Germinal center (tissue), 1 donor: ENCODE measurements at regions not wholly inside any gene's neighbourhood (a gene's known extent, or its start where the extent isn't known, plus 50 kb on each side); places are given as distances from the start of the nearest gene placed in this dataset.

Experiments
- DNase-seq: peaks from one replicate; pipeline ENCODE4 v3.0.0; 2012; ENCODE audit warnings: mixed read lengths, low spot score

GRCh38 chr6:18674346-18674745 lies 287.2 kb downstream of the RNF144B start:
- no peak for DNase-seq

GRCh38 chr6:18675881-18676280 lies 288.7 kb downstream of the RNF144B start:
- no peak for DNase-seq

GRCh38 chr6:18676548-18676947 lies 289.4 kb downstream of the RNF144B start:
- no peak for DNase-seq

- no peak for DNase-seq
Observed at GRCh38 chr6:18680842-18681241, 293.7 kb downstream of the RNF144B start.

- no peak for DNase-seq
Observed at GRCh38 chr6:18681832-18682503, 294.8 kb downstream of the RNF144B start.

- no peak for DNase-seq
Observed at GRCh38 chr6:18684343-18684742, 297.2 kb downstream of the RNF144B start.

- no peak for DNase-seq
Observed at GRCh38 chr6:18692929-18693685, 306.0 kb downstream of the RNF144B start.

GRCh38 chr6:18693881-18694280 lies 306.7 kb downstream of the RNF144B start:
- no peak for DNase-seq

GRCh38 chr6:18703546-18703945 lies 316.4 kb downstream of the RNF144B start:
- no peak for DNase-seq

- DNase-seq, result no peak
Observed at GRCh38 chr6:18707714-18708439, 320.7 kb downstream of the RNF144B start.

GRCh38 chr6:18712595-18712994 lies 325.4 kb downstream of the RNF144B start:
- DNase-seq, result no peak

GRCh38 chr6:18720075-18720474 lies 332.9 kb downstream of the RNF144B start:
- no peak for DNase-seq

GRCh38 chr6:18724056-18724455 lies 336.9 kb downstream of the RNF144B start:
- no peak for DNase-seq

- DNase-seq, result no peak
Observed at GRCh38 chr6:18725449-18725848, 338.3 kb downstream of the RNF144B start.

- no peak for DNase-seq
Observed at GRCh38 chr6:18733921-18734550, 346.9 kb downstream of the RNF144B start.

- DNase-seq, result no peak
Observed at GRCh38 chr6:18741741-18742140, 354.6 kb downstream of the RNF144B start.

- no peak for DNase-seq
Observed at GRCh38 chr6:18742406-18742805, 355.3 kb downstream of the RNF144B start.

- DNase-seq, result no peak
Observed at GRCh38 chr6:18746727-18747126, 359.6 kb downstream of the RNF144B start.

- no peak for DNase-seq
Observed at GRCh38 chr6:18748314-18748713, 361.2 kb downstream of the RNF144B start.

- DNase-seq, result no peak
Observed at GRCh38 chr6:18752278-18753068, 365.3 kb downstream of the RNF144B start.

- DNase-seq, result no peak
Observed at GRCh38 chr6:18753076-18753475, 365.9 kb downstream of the RNF144B start.

- no peak for DNase-seq
Observed at GRCh38 chr6:18763086-18763485, 375.9 kb downstream of the RNF144B start.
